GM19372 (cell line): ENCODE measurements at regions not wholly inside any gene's neighbourhood (a gene's known extent, or its start where the extent isn't known, plus 50 kb on each side); places are given as distances from the start of the nearest gene placed in this dataset.
A peak's percentile ranks its signal among the peaks of the same experiment; 100 is the strongest.

Source experiments
- ATAC-seq: cut with Tn5 transposase; IDR thresholded peaks from one replicate; pipeline ENCODE4 v1.9.1; 2021; ENCODE audit warnings: mild to moderate bottlenecking, low read depth, moderate library complexity; ENCODE audit not compliant: unreplicated experiment

GRCh38 chr17:27239584-27239983, 54.3 kb upstream of the WSB1 start:
- ATAC-seq = no peak

- no peak for ATAC-seq
Observed at GRCh38 chr17:27240086-27240801, 53.7 kb upstream of the WSB1 start.

DNA sequence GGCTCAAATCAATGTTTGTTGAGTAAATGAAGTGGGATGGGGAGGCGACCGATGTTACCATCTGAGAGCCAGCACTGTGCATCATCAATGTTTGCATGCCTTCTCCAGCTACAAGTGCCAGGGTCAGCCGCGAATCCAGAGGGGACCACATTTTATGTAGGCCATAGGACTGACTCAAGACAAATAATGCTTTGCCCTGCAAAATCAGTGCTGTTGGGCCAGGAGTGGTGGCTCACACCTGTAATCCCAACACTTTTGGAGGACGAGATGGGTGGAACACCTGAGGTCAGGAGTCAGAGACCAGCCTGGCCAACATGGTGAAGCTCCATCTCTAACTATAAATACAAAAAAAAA, 53.1 kb upstream of the WSB1 start:
- ATAC-seq = no peak

- ATAC-seq = peak; percentile 45
Observed at GRCh38 chr17:27241346-27241946, 52.5 kb upstream of the WSB1 start.

GRCh38 chr17:27242951-27243350, 51.0 kb upstream of the WSB1 start:
- ATAC-seq = no peak

- no peak for ATAC-seq
Observed at GRCh38 chr17:27244011-27244410, 49.9 kb upstream of the WSB1 start.
